Spleen (tissue), 11 donors: ENCODE measurements at regions not wholly inside any gene's neighbourhood (a gene's known extent, or its start where the extent isn't known, plus 50 kb on each side); places are given as distances from the start of the nearest gene placed in this dataset.

Experiments
- DNase-seq: peaks from one replicate; pipeline ENCODE4 v3.0.0-alpha.2; 2020
- H3K27ac ChIP-seq, 8 donors: fragments of 200-600 bp; sonication (generic) in 7 of 8; 1 replicate in 4 of 8; 2 replicates in 4 of 8; pipeline versions ENCODE4 v1.5.0 to v1.8.0; 2016 to 2021; ENCODE audit warnings: inconsistent platforms in 4 of 8, mild to moderate bottlenecking in 4 of 8, moderate library complexity in 1 of 8
- H3K27me3 ChIP-seq, 7 donors: fragments of 200-600 bp; sonication (generic) in 6 of 7; replicated peaks in 1 of 7; 1 replicate in 4 of 7; 2 replicates in 3 of 7; pipeline versions ENCODE4 v1.5.0 to v1.8.0; 2016 to 2021; ENCODE audit warnings: inconsistent platforms in 3 of 7, mild to moderate bottlenecking in 1 of 7
- H3K36me3 ChIP-seq, 6 donors: fragments of 200-600 bp; sonication (generic) in 5 of 6; 1 replicate in 4 of 6; 2 replicates in 2 of 6; pipeline versions ENCODE4 v1.5.0 to v1.8.0; 2016 to 2021; ENCODE audit warnings: inconsistent platforms in 2 of 6
- H3K4me1 ChIP-seq, 6 donors: fragments of 200-600 bp; sonication (generic) in 5 of 6; 1 replicate in 3 of 6; 2 replicates in 3 of 6; pipeline versions ENCODE4 v1.5.0 to v1.8.0; 2016 to 2021; ENCODE audit warnings: inconsistent platforms in 3 of 6
- H3K4me3 ChIP-seq, 8 donors: fragments of 200-600 bp; sonication (generic) in 7 of 8; 1 replicate in 4 of 8; 2 replicates in 4 of 8; pipeline versions ENCODE4 v1.5.0 to v1.8.0; 2016 to 2021; ENCODE audit warnings: inconsistent platforms in 4 of 8, mild to moderate bottlenecking in 4 of 8, moderate library complexity in 2 of 8
- H3K9me3 ChIP-seq, 8 donors: fragments of 200-600 bp; sonication (generic) in 7 of 8; 1 replicate in 4 of 8; 2 replicates in 4 of 8; pipeline versions ENCODE4 v1.5.0 to v1.8.0; 2016 to 2021; ENCODE audit warnings: inconsistent platforms in 4 of 8
- POLR2A ChIP-seq, 3 donors: fragments of 450-650 bp; IDR thresholded peaks; one replicate each; pipeline ENCODE4 v1.5.1; 2017; ENCODE audit warnings: antibody characterized with exemption in 3 of 3, mild to moderate bottlenecking in 1 of 3
- POLR2AphosphoS5 ChIP-seq, 3 donors: sonication (generic); formaldehyde crosslinking; IDR thresholded peaks; one replicate each; pipeline ENCODE4 v1.5.1; 2017; ENCODE audit warnings: antibody characterized with exemption in 3 of 3
- WGBS, 5 donors: extraction: QIAGEN DNeasy Blood & Tissue Kit in 3 of 5; methylation state at CpG; one replicate each; pipeline versions ENCODE4 v1.1.5 to v1.1.7; 2013 to 2018; 5-methylcytosine and 5-hydroxymethylcytosine counted together
- intact Hi-C: fragments of 100-400 bp; cut with DNase I; formaldehyde crosslinking; loops from one replicate; pipeline ENCODE4 v1.15.0; 2023; ENCODE audit warnings: low total_unique reads
- TF ChIP-seq, protein P1 (sequence below), 11 experiments: fragments of 200-600 bp in 7 of 11; fragments of 450-650 bp in 4 of 11; sonication (generic) in 4 of 11; IDR thresholded peaks in 8 of 11; conservative IDR thresholded peaks in 3 of 11; 1 replicate in 7 of 11; 2 replicates in 4 of 11; pipeline versions ENCODE4 v1.4.0 to v1.8.0; 2016 to 2021; ENCODE audit warnings: antibody characterized with exemption in 11 of 11, inconsistent platforms in 4 of 11, mild to moderate bottlenecking in 1 of 11
- donor health status: healthy with polysubstance abuse.
- donor health status: DM: no; HTN: no; CAD: no; lungs with moderate emphysema.
- donor health status: DM: no; HTN: no; CAD: no.
- donor health status: Bipolar disorder and iron deficiency.
- donor health status: healthy.
- donor health status: DM: no; HTN: no; CAD: no.
- donor health status: DM: yes; HTN: yes; CAD: no.

DNA sequence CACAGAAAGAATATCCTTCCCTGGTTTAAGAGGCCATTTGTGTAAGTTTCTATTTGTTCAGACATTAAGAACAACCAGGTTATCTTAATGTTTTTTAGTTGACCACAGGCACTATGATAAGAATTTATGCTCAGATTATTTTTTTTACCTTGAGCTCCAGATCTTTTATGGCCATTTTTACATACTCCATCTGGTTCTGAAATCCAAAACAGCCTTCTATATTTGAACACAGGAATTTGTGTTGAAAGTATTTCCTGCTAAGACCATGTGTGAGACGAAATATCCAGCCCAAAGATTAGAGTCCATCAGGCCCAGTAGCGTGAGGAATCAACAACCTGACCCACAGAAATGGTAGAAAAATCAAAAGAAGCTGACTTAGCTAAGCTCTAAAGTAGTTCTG, 569.9 kb upstream of the FAT3 start:
- Histone ChIP-seq H3K9me3 (peaks cover 0 to 11% (median 0%) of the 10 kb centered on the region in 8 donors), H3K36me3 (no peaks in the 10 kb centered on the region), H3K27ac (no peak overlapping the region), H3K4me1 (no peaks in the 10 kb centered on the region), H3K27me3 (no peaks in the 10 kb centered on the region), H3K4me3 (no peak overlapping the region)
- TF ChIP-seq, protein P1, sequence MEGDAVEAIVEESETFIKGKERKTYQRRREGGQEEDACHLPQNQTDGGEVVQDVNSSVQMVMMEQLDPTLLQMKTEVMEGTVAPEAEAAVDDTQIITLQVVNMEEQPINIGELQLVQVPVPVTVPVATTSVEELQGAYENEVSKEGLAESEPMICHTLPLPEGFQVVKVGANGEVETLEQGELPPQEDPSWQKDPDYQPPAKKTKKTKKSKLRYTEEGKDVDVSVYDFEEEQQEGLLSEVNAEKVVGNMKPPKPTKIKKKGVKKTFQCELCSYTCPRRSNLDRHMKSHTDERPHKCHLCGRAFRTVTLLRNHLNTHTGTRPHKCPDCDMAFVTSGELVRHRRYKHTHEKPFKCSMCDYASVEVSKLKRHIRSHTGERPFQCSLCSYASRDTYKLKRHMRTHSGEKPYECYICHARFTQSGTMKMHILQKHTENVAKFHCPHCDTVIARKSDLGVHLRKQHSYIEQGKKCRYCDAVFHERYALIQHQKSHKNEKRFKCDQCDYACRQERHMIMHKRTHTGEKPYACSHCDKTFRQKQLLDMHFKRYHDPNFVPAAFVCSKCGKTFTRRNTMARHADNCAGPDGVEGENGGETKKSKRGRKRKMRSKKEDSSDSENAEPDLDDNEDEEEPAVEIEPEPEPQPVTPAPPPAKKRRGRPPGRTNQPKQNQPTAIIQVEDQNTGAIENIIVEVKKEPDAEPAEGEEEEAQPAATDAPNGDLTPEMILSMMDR (IDR thresholded peaks at IDR 0.05 in 8 of 11, conservative IDR thresholded peaks at IDR 0.05 in 3 of 11): no peak
- 46 to 72% (median 56%) methylated on average over 2 of the region's 2 CpGs for WGBS, 5 donors
- intact Hi-C loops: no loop called here
- no peak for DNase-seq

DNA sequence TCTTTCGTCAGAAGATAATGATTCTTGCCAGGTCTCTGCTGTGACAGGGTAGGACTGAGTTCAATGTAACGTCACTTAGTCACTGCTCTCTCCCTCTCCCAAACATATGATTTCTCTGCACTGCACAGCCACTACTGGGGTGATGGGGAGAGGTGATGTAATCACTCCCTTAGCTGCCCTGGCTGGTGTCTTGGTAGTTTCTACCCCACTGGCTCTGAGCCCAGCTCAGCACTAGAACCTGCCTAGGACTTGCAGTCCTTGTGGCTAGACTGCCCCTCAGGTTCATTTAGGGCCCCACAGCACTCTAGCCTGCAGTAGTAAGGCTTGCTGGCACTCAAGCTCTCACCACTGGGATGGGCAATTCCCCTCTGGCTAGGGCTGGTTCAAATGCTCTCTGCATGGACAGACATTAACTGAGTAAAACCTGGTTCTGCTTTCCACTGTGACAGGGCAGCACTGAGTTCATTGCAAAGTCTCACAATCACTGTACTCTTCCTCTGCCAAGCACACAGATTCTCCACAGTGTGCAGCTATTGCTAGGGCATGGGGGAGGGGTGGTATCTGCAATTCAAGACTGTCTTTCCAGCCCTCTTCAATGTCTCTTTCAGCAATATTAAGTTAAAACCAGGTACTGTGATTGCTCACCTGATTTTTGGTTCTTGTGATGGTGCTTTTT, 571.4 kb upstream of the FAT3 start:
- DNase-seq: no peak
- WGBS, 5 donors: 75 to 100% (median 87%) methylated on average over 2 of the region's 2 CpGs
- H3K27me3 ChIP-seq: no peaks in the 10 kb centered on the region
- H3K4me1 ChIP-seq: no peaks in the 10 kb centered on the region
- intact Hi-C loops: no loop called here
- no peaks in the 10 kb centered on the region for H3K36me3 ChIP-seq
- TF ChIP-seq, protein P1 (IDR thresholded peaks at IDR 0.05 in 8 of 11, conservative IDR thresholded peaks at IDR 0.05 in 3 of 11): no peak
- TF ChIP-seq POLR2A (IDR thresholded peaks at IDR 0.05) (no peak), POLR2AphosphoS5 (IDR thresholded peaks at IDR 0.05) (no peak)
- H3K27ac ChIP-seq: no peak overlapping the region
- H3K4me3 ChIP-seq: no peak overlapping the region
- H3K9me3 ChIP-seq: peaks cover 0 to 4% (median 0%) of the 10 kb centered on the region in 8 donors

DNA sequence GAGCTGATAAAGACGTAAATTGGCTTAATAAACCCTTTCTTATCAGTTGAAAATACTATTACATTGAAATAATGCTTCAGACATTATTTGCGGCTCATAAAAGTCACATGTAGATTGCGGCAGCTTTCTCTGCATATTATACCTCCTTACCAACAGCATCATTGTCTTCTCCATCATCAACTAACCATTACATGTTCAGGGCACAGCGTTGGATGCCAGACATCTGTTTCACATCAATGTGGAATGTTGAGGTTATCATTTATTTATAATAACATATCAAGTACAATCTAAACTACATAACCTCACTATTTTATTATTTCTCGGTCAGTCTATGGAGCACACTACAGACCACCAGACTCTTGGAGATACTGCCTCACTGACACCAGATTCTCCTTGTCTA, 573.8 kb upstream of the FAT3 start:
- no peaks in the 10 kb centered on the region for H3K36me3 ChIP-seq
- H3K4me3 ChIP-seq: no peak overlapping the region
- no peak overlapping the region for H3K27ac ChIP-seq
- no peaks in the 10 kb centered on the region for H3K27me3 ChIP-seq
- no peak for TF ChIP-seq POLR2AphosphoS5 (IDR thresholded peaks at IDR 0.05)
- TF ChIP-seq, protein P1 (IDR thresholded peaks at IDR 0.05 in 8 of 11, conservative IDR thresholded peaks at IDR 0.05 in 3 of 11): no peak
- no peak for TF ChIP-seq POLR2A (IDR thresholded peaks at IDR 0.05)
- H3K9me3 ChIP-seq: peaks cover 0 to 3% (median 0%) of the 10 kb centered on the region in 8 donors
- intact Hi-C loops: no loop called here
- DNase-seq: no peak
- WGBS, 5 donors: 81 to 92% (median 85%) methylated on average over 5 of the region's 5 CpGs
- no peaks in the 10 kb centered on the region for H3K4me1 ChIP-seq

DNA sequence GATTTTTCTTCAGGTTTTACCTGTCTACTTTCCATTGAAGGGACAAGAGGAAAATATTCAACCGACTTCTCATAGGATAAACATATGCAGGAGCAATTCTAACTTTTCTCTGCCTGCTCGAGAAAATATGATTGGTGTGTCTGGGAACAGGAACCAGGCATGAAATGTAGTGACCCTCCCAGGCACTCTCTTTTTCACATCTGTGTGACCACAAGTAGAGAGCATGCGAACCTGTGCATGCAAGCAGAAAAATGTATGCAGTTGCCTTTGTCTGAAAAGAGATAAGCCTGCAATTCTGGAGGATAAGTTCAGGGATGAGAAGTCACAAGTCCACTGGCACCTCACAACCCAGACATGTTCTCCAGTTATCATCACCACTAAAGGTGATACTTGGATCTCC, 583.5 kb upstream of the FAT3 start:
- H3K4me3 ChIP-seq: no peak overlapping the region
- H3K27me3 ChIP-seq: no peaks in the 10 kb centered on the region
- H3K27ac ChIP-seq: no peak overlapping the region
- 83 to 92% (median 87%) methylated on average over 3 of the region's 3 CpGs for WGBS, 5 donors
- H3K4me1 ChIP-seq: no peaks in the 10 kb centered on the region
- TF ChIP-seq POLR2A (IDR thresholded peaks at IDR 0.05): no peak
- TF ChIP-seq POLR2AphosphoS5 (IDR thresholded peaks at IDR 0.05): no peak
- TF ChIP-seq, protein P1 (IDR thresholded peaks at IDR 0.05 in 8 of 11, conservative IDR thresholded peaks at IDR 0.05 in 3 of 11): no peak
- no peak for DNase-seq
- intact Hi-C loops: no loop called here
- peaks cover 0 to 7% (median 0%) of the 10 kb centered on the region in 8 donors for H3K9me3 ChIP-seq
- no peaks in the 10 kb centered on the region for H3K36me3 ChIP-seq
